ENCODE measurements at regions not wholly inside any gene's neighbourhood (a gene's known extent, or its start where the extent isn't known, plus 50 kb on each side); places are given as distances from the start of the nearest gene placed in this dataset.

DNA sequence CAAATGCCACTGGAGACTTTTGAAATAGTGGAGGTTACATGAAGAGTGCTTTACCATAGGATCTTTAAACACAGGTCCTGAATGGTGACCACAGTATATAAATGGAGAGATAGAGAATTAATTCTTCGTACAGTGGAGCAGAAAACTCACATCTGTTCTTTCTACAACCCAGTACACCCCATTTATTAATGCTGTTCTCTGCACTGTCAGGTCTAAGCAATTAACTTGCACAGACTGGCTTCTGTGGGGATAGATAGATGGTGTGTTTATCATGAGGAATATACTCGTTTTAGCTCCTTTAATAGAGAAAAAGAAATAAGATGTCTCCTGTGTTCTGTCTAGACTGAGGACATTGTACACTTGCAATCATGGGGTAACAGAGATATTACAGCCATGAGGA is 494.3 kb downstream of the TRHDE start:
- DNase-seq (ENCODE audit: low spot score), result no peak
- no peak overlapping the region for H3K4me3 ChIP-seq
- no peak overlapping the region for H2AFZ ChIP-seq
- no peaks in the 10 kb centered on the region for H3K4me1 ChIP-seq (ENCODE audit: insufficient read depth)
- H3K27me3 ChIP-seq, result no peaks in the 10 kb centered on the region
- H3K79me2 ChIP-seq, result no peaks in the 10 kb centered on the region
- WGBS (ENCODE audit: low lambda C conversion rate, missing lambda C conversion rate), result 64% methylated on average over 2 of the region's 2 CpGs
- H3K9me3 ChIP-seq (ENCODE audit: low read depth), result no peaks in the 10 kb centered on the region
- H3K36me3 ChIP-seq (replicated peaks; ENCODE audit: insufficient read depth, low read depth), result no peaks in the 10 kb centered on the region
- no peak overlapping the region for H3K4me2 ChIP-seq
- H3K27ac ChIP-seq, result no peak overlapping the region
- TF ChIP-seq EZH2 (IDR thresholded peaks at IDR 0.05; ENCODE audit: borderline replicate concordance) (no peak), EZH2phosphoT487 (IDR thresholded peaks at IDR 0.05; ENCODE audit: low read depth, severe bottlenecking, unreplicated experiment) (no peak)
- TF ChIP-seq, protein P1, sequence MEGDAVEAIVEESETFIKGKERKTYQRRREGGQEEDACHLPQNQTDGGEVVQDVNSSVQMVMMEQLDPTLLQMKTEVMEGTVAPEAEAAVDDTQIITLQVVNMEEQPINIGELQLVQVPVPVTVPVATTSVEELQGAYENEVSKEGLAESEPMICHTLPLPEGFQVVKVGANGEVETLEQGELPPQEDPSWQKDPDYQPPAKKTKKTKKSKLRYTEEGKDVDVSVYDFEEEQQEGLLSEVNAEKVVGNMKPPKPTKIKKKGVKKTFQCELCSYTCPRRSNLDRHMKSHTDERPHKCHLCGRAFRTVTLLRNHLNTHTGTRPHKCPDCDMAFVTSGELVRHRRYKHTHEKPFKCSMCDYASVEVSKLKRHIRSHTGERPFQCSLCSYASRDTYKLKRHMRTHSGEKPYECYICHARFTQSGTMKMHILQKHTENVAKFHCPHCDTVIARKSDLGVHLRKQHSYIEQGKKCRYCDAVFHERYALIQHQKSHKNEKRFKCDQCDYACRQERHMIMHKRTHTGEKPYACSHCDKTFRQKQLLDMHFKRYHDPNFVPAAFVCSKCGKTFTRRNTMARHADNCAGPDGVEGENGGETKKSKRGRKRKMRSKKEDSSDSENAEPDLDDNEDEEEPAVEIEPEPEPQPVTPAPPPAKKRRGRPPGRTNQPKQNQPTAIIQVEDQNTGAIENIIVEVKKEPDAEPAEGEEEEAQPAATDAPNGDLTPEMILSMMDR (IDR thresholded peaks at IDR 0.05; ENCODE audit: poor library complexity), result no peak
- H3K9me2 ChIP-seq (replicated peaks; ENCODE audit: insufficient read depth), result no peaks in the 10 kb centered on the region
- no peaks in the 10 kb centered on the region for H4K20me1 ChIP-seq (ENCODE audit: insufficient read depth, poor library complexity, severe bottlenecking)

- Histone ChIP-seq H3K9me2 (replicated peaks; ENCODE audit: insufficient read depth) (no peaks in the 10 kb centered on the region), H3K4me2 (no peak overlapping the region), H3K4me1 (ENCODE audit: insufficient read depth) (no peaks in the 10 kb centered on the region), H2AFZ (no peak overlapping the region), H3K4me3 (no peak overlapping the region), H4K20me1 (ENCODE audit: insufficient read depth, poor library complexity, severe bottlenecking) (no peaks in the 10 kb centered on the region), H3K36me3 (replicated peaks; ENCODE audit: insufficient read depth, low read depth) (no peaks in the 10 kb centered on the region), H3K9me3 (ENCODE audit: low read depth) (no peaks in the 10 kb centered on the region), H3K79me2 (no peaks in the 10 kb centered on the region), H3K27ac (no peak overlapping the region), H3K27me3 (no peaks in the 10 kb centered on the region)
- no peak for DNase-seq (ENCODE audit: low spot score)
- TF ChIP-seq EZH2phosphoT487 (IDR thresholded peaks at IDR 0.05; ENCODE audit: low read depth, severe bottlenecking, unreplicated experiment) (no peak), EZH2 (IDR thresholded peaks at IDR 0.05; ENCODE audit: borderline replicate concordance) (no peak)
- TF ChIP-seq, protein P1 (IDR thresholded peaks at IDR 0.05; ENCODE audit: poor library complexity), result no peak
Measured at GRCh38 chr12:72774023-72774422, 501.9 kb downstream of the TRHDE start.

- H3K79me2 ChIP-seq, result no peaks in the 10 kb centered on the region
- no peaks in the 10 kb centered on the region for H3K27me3 ChIP-seq
- H3K27ac ChIP-seq, result no peak overlapping the region
- H3K36me3 ChIP-seq (replicated peaks; ENCODE audit: insufficient read depth, low read depth), result no peaks in the 10 kb centered on the region
- no peak overlapping the region for H3K4me2 ChIP-seq
- TF ChIP-seq EZH2 (IDR thresholded peaks at IDR 0.05; ENCODE audit: borderline replicate concordance), result no peak
- no peak for TF ChIP-seq EZH2phosphoT487 (IDR thresholded peaks at IDR 0.05; ENCODE audit: low read depth, severe bottlenecking, unreplicated experiment)
- TF ChIP-seq, protein P1 (IDR thresholded peaks at IDR 0.05; ENCODE audit: poor library complexity), result no peak
- H3K4me1 ChIP-seq (ENCODE audit: insufficient read depth), result no peaks in the 10 kb centered on the region
- no peaks in the 10 kb centered on the region for H3K9me2 ChIP-seq (replicated peaks; ENCODE audit: insufficient read depth)
- H4K20me1 ChIP-seq (ENCODE audit: insufficient read depth, poor library complexity, severe bottlenecking), result no peaks in the 10 kb centered on the region
- no peak overlapping the region for H2AFZ ChIP-seq
- H3K9me3 ChIP-seq (ENCODE audit: low read depth), result no peaks in the 10 kb centered on the region
- H3K4me3 ChIP-seq, result no peak overlapping the region
- 86% methylated on average over 1 of the region's 1 CpG for WGBS (ENCODE audit: low lambda C conversion rate, missing lambda C conversion rate)
- no peak for DNase-seq (ENCODE audit: low spot score)
Measured at GRCh38 chr12:72777806-72778205, 505.6 kb downstream of the TRHDE start.

GRCh38 chr12:72790273-72790672 is 518.1 kb downstream of the TRHDE start:
- H2AFZ ChIP-seq, result no peak overlapping the region
- no peak overlapping the region for H3K4me2 ChIP-seq
- no peak for DNase-seq (ENCODE audit: low spot score)
- no peaks in the 10 kb centered on the region for H3K9me2 ChIP-seq (replicated peaks; ENCODE audit: insufficient read depth)
- H3K27ac ChIP-seq, result no peak overlapping the region
- H3K36me3 ChIP-seq (replicated peaks; ENCODE audit: insufficient read depth, low read depth), result no peaks in the 10 kb centered on the region
- no peak for TF ChIP-seq EZH2 (IDR thresholded peaks at IDR 0.05; ENCODE audit: borderline replicate concordance)
- TF ChIP-seq, protein P1 (IDR thresholded peaks at IDR 0.05; ENCODE audit: poor library complexity), result no peak
- no peak for TF ChIP-seq EZH2phosphoT487 (IDR thresholded peaks at IDR 0.05; ENCODE audit: low read depth, severe bottlenecking, unreplicated experiment)
- H3K4me1 ChIP-seq (ENCODE audit: insufficient read depth), result no peaks in the 10 kb centered on the region
- WGBS (ENCODE audit: low lambda C conversion rate, missing lambda C conversion rate), result 59% methylated on average over 1 of the region's 1 CpG
- H3K9me3 ChIP-seq (ENCODE audit: low read depth), result no peaks in the 10 kb centered on the region
- H3K79me2 ChIP-seq, result no peaks in the 10 kb centered on the region
- H3K27me3 ChIP-seq, result no peaks in the 10 kb centered on the region
- H3K4me3 ChIP-seq, result no peak overlapping the region
- no peaks in the 10 kb centered on the region for H4K20me1 ChIP-seq (ENCODE audit: insufficient read depth, poor library complexity, severe bottlenecking)

All from hepatocyte (in vitro differentiated cells).